K562 (cell line): ENCODE measurements at regions not wholly inside any gene's neighbourhood (a gene's known extent, or its start where the extent isn't known, plus 50 kb on each side); places are given as distances from the start of the nearest gene placed in this dataset.

Experiments
- DPF2 ChIP-seq: fragments of 450-650 bp; IDR thresholded peaks from 2 replicates; pipeline ENCODE4 v1.6.1; 2016
- E2F3 ChIP-seq: fragments of 250-450 bp; sonication (Bioruptor Pico); IDR thresholded peaks from 2 replicates; pipeline ENCODE4 v1.4.0; 2020; ENCODE audit warnings: mild to moderate bottlenecking
- ETV1 ChIP-seq: fragments of 450-650 bp; conservative IDR thresholded peaks from 2 replicates; pipeline ENCODE4 v1.6.1; 2016; ENCODE audit warnings: missing genetic modification characterization, control low read depth, low read depth, missing compliant biosample characterization
- FOXM1 ChIP-seq, 2 experiments: fragments of 450-650 bp in 1 of 2; sonication (generic) in 1 of 2; formaldehyde crosslinking in 1 of 2; IDR thresholded peaks; 2 replicates each; pipeline versions ENCODE4 v1.6.1 to v1.9.0; 2017 to 2022; ENCODE audit warnings: low read depth in 2 of 2, mild to moderate bottlenecking in 2 of 2, missing genetic modification reagents in 1 of 2, moderate library complexity in 1 of 2
- HDAC3 ChIP-seq: fragments of 450-650 bp; IDR thresholded peaks from 2 replicates; pipeline ENCODE4 v1.6.1; 2018; ENCODE audit warnings: borderline replicate concordance, mild to moderate bottlenecking, moderate library complexity; ENCODE audit not compliant: partially characterized antibody
- JUN ChIP-seq, 2 experiments: sonication (generic) in 1 of 2; formaldehyde crosslinking in 1 of 2; IDR thresholded peaks; 2 replicates each; pipeline versions ENCODE4 v1.6.1 to v1.8.0; 2012 to 2022; ENCODE audit warnings: borderline replicate concordance in 2 of 2, mild to moderate bottlenecking in 2 of 2, improper control_type of control experiment in 1 of 2, low read depth in 1 of 2, low read length in 1 of 2, missing genetic modification reagents in 1 of 2
- JUND ChIP-seq, 2 experiments: IDR thresholded peaks; 2 replicates in 1 of 2; 3 replicates in 1 of 2; pipeline ENCODE4 v1.6.1; 2011; ENCODE audit warnings: borderline replicate concordance in 2 of 2, low read depth in 2 of 2, low read length in 2 of 2, improper control_type of control experiment in 1 of 2, missing biosample characterization in 1 of 2, missing genetic modification characterization in 1 of 2, missing genetic modification reagents in 1 of 2
- KLF10 ChIP-seq: fragments of 250-450 bp; sonication (Bioruptor Pico); IDR thresholded peaks from 2 replicates; pipeline ENCODE4 v1.6.1; 2021; ENCODE audit warnings: matching md5 sums
- MIER1 ChIP-seq: fragments of 450-650 bp; IDR thresholded peaks from 2 replicates; pipeline ENCODE4 v1.6.1; 2016; ENCODE audit warnings: antibody characterized with exemption, mild to moderate bottlenecking, low read depth
- NCOA2 ChIP-seq, 2 experiments: fragments of 450-650 bp; IDR thresholded peaks; 2 replicates each; pipeline ENCODE4 v1.6.1; 2018; ENCODE audit warnings: mild to moderate bottlenecking in 2 of 2, moderate library complexity in 1 of 2; ENCODE audit not compliant: partially characterized antibody in 2 of 2
- PBX2 ChIP-seq, 2 experiments: IDR thresholded peaks in 1 of 2; conservative IDR thresholded peaks in 1 of 2; 2 replicates each; pipeline ENCODE4 v1.6.1; 2016; ENCODE audit warnings: low read depth in 2 of 2, mild to moderate bottlenecking in 1 of 2, missing compliant biosample characterization in 1 of 2, missing genetic modification characterization in 1 of 2, moderate library complexity in 1 of 2
- POLR2H ChIP-seq: IDR thresholded peaks from 2 replicates; pipeline ENCODE4 v1.6.1; 2016; ENCODE audit warnings: missing genetic modification characterization, low read depth, mild to moderate bottlenecking, control low read depth, missing compliant biosample characterization, moderate library complexity
- RNF2 ChIP-seq: sonication (generic); IDR thresholded peaks from 2 replicates; pipeline ENCODE4 v1.6.1; 2016
- SMARCE1 ChIP-seq: fragments of 450-650 bp; IDR thresholded peaks from 2 replicates; pipeline ENCODE4 v1.7.1; 2016; ENCODE audit warnings: mild to moderate bottlenecking
- TAF9B ChIP-seq: fragments of 450-650 bp; IDR thresholded peaks from 2 replicates; pipeline ENCODE4 v1.6.1; 2018; ENCODE audit warnings: mild to moderate bottlenecking; ENCODE audit not compliant: partially characterized antibody
- TBL1XR1 ChIP-seq, 2 experiments: IDR thresholded peaks; 2 replicates each; pipeline ENCODE4 v1.6.1; 2012; ENCODE audit warnings: improper control_type of control experiment in 2 of 2, low read length in 2 of 2, mild to moderate bottlenecking in 1 of 2
- TEAD4 ChIP-seq, 2 experiments: sonication (generic) in 1 of 2; formaldehyde crosslinking in 1 of 2; IDR thresholded peaks; 2 replicates each; pipeline versions ENCODE4 v1.6.1 to v1.8.0; 2012 to 2022; ENCODE audit warnings: borderline replicate concordance in 1 of 2, inconsistent platforms in 1 of 2, low read length in 1 of 2, mild to moderate bottlenecking in 1 of 2, missing genetic modification reagents in 1 of 2
- ZBTB11 ChIP-seq, 3 experiments: fragments of 200-800 bp in 1 of 3; fragments of 250-450 bp in 1 of 3; fragments of 450-650 bp in 1 of 3; sonication (Bioruptor Pico) in 1 of 3; sonication (Bioruptor generic) in 1 of 3; formaldehyde crosslinking in 1 of 3; IDR thresholded peaks; 2 replicates each; pipeline versions ENCODE4 v1.6.1 to v1.8.0; 2016 to 2022; ENCODE audit warnings: mild to moderate bottlenecking in 2 of 3, missing genetic modification characterization in 2 of 3, missing compliant biosample characterization in 1 of 3, moderate library complexity in 1 of 3
- ZNF311 ChIP-seq: fragments of 250-450 bp; sonication (Bioruptor Pico); IDR thresholded peaks from 2 replicates; pipeline ENCODE4 v1.4.0; 2020; ENCODE audit warnings: mild to moderate bottlenecking, moderate library complexity

GRCh38 chr4:126737899-126738526 lies 894.7 kb upstream of the INTU start (continued):
- TF ChIP-seq DPF2 (peak; percentile 90), ZBTB11 (CRISPR knock-in tag; IDR thresholded peaks at IDR 0.05) (peak in 1 of 3 experiments; percentile 34; a peak in 1 of 6 replicates), TAF9B (peak; percentile 12), FOXM1 (IDR thresholded peaks at IDR 0.05; ENCODE audit: low read depth) (peak; percentile 62; the same call in 1 of the 2 replicates), FOXM1 (CRISPR knock-in tag; IDR thresholded peaks at IDR 0.05; ENCODE audit: low read depth) (no peak), KLF10 (CRISPR knock-in tag) (no peak), PBX2 (CRISPR knock-in tag; IDR thresholded peaks at IDR 0.05; ENCODE audit: low read depth) (no peak), PBX2 (tag; conservative IDR thresholded peaks at IDR 0.05; ENCODE audit: low read depth) (peak; percentile 55), HDAC3 (peak; percentile 55), ETV1 (tag) (peak; percentile 65), SMARCE1 (peak; percentile 80), E2F3 (CRISPR knock-in tag) (no peak), JUND (IDR thresholded peaks at IDR 0.05; ENCODE audit: borderline replicate concordance, low read depth, low read length) (peak; percentile 44), JUND (tag; IDR thresholded peaks at IDR 0.05; ENCODE audit: borderline replicate concordance, low read depth, low read length) (no peak; the same call in 2 of the 3 replicates), RNF2 (peak; percentile 79), JUN (IDR thresholded peaks at IDR 0.05; ENCODE audit: borderline replicate concordance, low read depth, low read length) (no peak), JUN (CRISPR knock-in tag; IDR thresholded peaks at IDR 0.05; ENCODE audit: borderline replicate concordance) (no peak), ZNF311 (CRISPR knock-in tag) (0 out of 2 replicates have a peak, but pooled peaks have one; percentile 22), MIER1 (no peak), NCOA2 (IDR thresholded peaks at IDR 0.05; ENCODE audit: partially characterized antibody in 2 of 2) (peak; percentile 17 to 41), POLR2H (tag) (peak; percentile 53), TEAD4 (IDR thresholded peaks at IDR 0.05; ENCODE audit: low read length) (peak; percentile 85), TEAD4 (CRISPR knock-in tag; IDR thresholded peaks at IDR 0.05; ENCODE audit: borderline replicate concordance) (no peak), TBL1XR1 (IDR thresholded peaks at IDR 0.05; ENCODE audit: low read length in 2 of 2) (peak in 1 of 2 experiments; percentile 65; a peak in 1 of 4 replicates)
